GM23248 (cell line): ENCODE measurements at regions not wholly inside any gene's neighbourhood (a gene's known extent, or its start where the extent isn't known, plus 50 kb on each side); places are given as distances from the start of the nearest gene placed in this dataset.

Experiments used
- EZH2 ChIP-seq: fragments of 200-600 bp; sonication (generic); IDR thresholded peaks from 2 replicates; pipeline ENCODE4 v1.6.1; 2018; ENCODE audit warnings: antibody characterized with exemption, mild to moderate bottlenecking; ENCODE audit not compliant: insufficient read depth, poor library complexity, severe bottlenecking
- EZH2phosphoT487 ChIP-seq: fragments of 200-600 bp; sonication (generic); IDR thresholded peaks from 2 replicates; pipeline ENCODE4 v1.6.1; 2018; ENCODE audit warnings: antibody characterized with exemption, moderate library complexity, mild to moderate bottlenecking, low read depth; ENCODE audit not compliant: insufficient read depth

GRCh38 chr6:25138233-25138933, 140.8 kb upstream of the CARMIL1 start:
- TF ChIP-seq EZH2 (no peak), EZH2phosphoT487 (no peak)
